ENCODE measurements at regions not wholly inside any gene's neighbourhood (a gene's known extent, or its start where the extent isn't known, plus 50 kb on each side); places are given as distances from the start of the nearest gene placed in this dataset.
A peak's percentile ranks its signal among the peaks of the same experiment; 100 is the strongest.

DNA sequence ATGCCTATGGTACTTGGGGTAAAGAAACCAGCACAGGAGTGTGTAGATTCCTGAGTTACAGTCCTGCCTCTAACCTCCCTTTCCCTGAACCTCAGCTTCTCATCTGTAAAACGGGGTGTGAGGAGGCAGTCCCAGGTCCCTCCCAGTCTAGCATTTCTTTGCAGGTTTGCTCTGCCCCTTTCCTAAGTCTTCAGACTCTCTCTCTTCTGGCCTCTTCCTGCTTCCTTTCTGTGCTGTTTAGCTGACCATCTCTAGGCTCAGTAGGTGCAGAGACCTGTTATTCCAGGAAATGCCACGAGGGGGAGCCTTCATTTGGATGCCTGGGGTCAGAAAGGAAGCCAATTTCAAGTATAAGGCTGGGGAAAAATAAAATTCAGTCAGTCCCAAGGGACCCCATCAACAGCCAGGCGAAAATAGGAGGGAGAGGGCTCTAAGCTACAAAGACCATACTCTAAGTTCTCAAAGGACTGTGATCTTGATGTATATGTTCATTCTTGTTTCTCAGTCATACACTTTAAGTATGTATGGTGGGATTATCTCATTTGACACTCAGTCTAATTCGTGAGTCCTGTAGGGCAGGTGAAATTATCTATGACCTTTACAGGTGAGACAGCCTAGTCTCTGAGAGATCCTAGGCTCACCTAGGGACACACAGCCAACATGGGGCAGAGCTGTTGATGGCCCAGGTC is 89.1 kb downstream of the NCR2 start:
- no peak overlapping the region for H3K4me3 ChIP-seq (ENCODE audit: severe bottlenecking)
- peaks cover 23% of the 10 kb centered on the region for H3K27me3 ChIP-seq (ENCODE audit: insufficient read depth, poor library complexity, severe bottlenecking)
- ATAC-seq (ENCODE audit: low read depth) (peak; percentile 59), DNase-seq (ENCODE audit: low spot score) (no peak)
- H3K9me3 ChIP-seq (ENCODE audit: severe bottlenecking): no peaks in the 10 kb centered on the region
- no peaks in the 10 kb centered on the region for H3K36me3 ChIP-seq (ENCODE audit: low read depth)
- H3K4me1 ChIP-seq (ENCODE audit: insufficient read depth, poor library complexity, severe bottlenecking): peaks cover 3% of the 10 kb centered on the region
- no peak overlapping the region for H3K27ac ChIP-seq (ENCODE audit: poor library complexity, severe bottlenecking)
- TF ChIP-seq, protein P1, sequence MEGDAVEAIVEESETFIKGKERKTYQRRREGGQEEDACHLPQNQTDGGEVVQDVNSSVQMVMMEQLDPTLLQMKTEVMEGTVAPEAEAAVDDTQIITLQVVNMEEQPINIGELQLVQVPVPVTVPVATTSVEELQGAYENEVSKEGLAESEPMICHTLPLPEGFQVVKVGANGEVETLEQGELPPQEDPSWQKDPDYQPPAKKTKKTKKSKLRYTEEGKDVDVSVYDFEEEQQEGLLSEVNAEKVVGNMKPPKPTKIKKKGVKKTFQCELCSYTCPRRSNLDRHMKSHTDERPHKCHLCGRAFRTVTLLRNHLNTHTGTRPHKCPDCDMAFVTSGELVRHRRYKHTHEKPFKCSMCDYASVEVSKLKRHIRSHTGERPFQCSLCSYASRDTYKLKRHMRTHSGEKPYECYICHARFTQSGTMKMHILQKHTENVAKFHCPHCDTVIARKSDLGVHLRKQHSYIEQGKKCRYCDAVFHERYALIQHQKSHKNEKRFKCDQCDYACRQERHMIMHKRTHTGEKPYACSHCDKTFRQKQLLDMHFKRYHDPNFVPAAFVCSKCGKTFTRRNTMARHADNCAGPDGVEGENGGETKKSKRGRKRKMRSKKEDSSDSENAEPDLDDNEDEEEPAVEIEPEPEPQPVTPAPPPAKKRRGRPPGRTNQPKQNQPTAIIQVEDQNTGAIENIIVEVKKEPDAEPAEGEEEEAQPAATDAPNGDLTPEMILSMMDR (IDR thresholded peaks at IDR 0.05; ENCODE audit: poor library complexity, severe bottlenecking): peak; percentile 84

DNA sequence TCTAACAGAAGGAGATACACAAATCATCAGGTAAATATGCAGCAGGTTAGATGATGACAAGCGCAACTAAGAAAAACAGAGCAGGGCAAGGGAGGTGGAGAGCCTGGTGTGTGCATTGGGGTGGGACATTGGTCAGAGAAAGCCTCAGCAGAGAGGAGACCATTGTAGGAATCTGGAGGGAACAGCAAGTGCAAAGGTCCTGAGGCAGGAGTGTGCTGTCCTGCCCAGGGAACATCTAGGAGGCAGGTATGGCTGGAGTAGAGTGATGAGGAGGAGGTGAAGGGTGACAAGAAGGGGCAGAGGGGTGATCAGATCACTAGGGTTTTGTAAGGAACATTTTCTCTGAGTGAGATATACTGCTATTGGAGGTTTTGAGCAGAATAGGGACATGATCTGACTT is 90.1 kb downstream of the NCR2 start:
- no peaks in the 10 kb centered on the region for H3K9me3 ChIP-seq (ENCODE audit: severe bottlenecking)
- DNase-seq (ENCODE audit: low spot score): no peak
- no peak overlapping the region for H3K27ac ChIP-seq (ENCODE audit: poor library complexity, severe bottlenecking)
- no peak overlapping the region for H3K4me3 ChIP-seq (ENCODE audit: severe bottlenecking)
- TF ChIP-seq, protein P1 (IDR thresholded peaks at IDR 0.05; ENCODE audit: poor library complexity, severe bottlenecking): no peak
- H3K27me3 ChIP-seq (ENCODE audit: insufficient read depth, poor library complexity, severe bottlenecking): peaks cover 23% of the 10 kb centered on the region
- no peak for ATAC-seq (ENCODE audit: low read depth)
- H3K36me3 ChIP-seq (ENCODE audit: low read depth): no peaks in the 10 kb centered on the region
- peaks cover 5% of the 10 kb centered on the region for H3K4me1 ChIP-seq (ENCODE audit: insufficient read depth, poor library complexity, severe bottlenecking)

DNA sequence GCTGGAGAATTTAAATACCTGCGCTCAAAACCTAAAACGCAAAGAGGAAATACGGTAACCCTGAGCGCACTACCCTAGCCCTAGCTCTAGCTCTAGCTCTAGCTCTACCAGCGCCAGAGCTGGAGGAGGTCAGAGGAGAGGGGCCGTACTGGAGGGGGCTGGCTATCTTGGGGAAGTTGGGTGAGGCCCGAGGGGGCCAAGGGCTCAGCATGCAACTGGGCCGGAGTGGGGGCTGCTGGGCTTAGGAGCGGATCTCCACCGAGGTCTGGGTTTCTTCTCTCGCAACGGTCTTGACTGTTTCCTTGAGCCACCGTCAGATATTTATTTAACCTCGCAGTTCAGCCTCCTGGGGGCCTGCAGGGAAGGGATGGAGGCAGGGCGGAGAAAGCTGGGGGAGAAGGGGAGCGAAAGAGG is 91.0 kb downstream of the NCR2 start:
- no peak for DNase-seq (ENCODE audit: low spot score)
- no peak for ATAC-seq (ENCODE audit: low read depth)
- TF ChIP-seq, protein P1 (IDR thresholded peaks at IDR 0.05; ENCODE audit: poor library complexity, severe bottlenecking): no peak
- Histone ChIP-seq H3K9me3 (ENCODE audit: severe bottlenecking) (no peaks in the 10 kb centered on the region), H3K4me1 (ENCODE audit: insufficient read depth, poor library complexity, severe bottlenecking) (peaks cover 14% of the 10 kb centered on the region), H3K36me3 (ENCODE audit: low read depth) (no peaks in the 10 kb centered on the region), H3K27ac (ENCODE audit: poor library complexity, severe bottlenecking) (no peak overlapping the region), H3K27me3 (ENCODE audit: insufficient read depth, poor library complexity, severe bottlenecking) (peaks cover 17% of the 10 kb centered on the region), H3K4me3 (ENCODE audit: severe bottlenecking) (no peak overlapping the region)

DNA sequence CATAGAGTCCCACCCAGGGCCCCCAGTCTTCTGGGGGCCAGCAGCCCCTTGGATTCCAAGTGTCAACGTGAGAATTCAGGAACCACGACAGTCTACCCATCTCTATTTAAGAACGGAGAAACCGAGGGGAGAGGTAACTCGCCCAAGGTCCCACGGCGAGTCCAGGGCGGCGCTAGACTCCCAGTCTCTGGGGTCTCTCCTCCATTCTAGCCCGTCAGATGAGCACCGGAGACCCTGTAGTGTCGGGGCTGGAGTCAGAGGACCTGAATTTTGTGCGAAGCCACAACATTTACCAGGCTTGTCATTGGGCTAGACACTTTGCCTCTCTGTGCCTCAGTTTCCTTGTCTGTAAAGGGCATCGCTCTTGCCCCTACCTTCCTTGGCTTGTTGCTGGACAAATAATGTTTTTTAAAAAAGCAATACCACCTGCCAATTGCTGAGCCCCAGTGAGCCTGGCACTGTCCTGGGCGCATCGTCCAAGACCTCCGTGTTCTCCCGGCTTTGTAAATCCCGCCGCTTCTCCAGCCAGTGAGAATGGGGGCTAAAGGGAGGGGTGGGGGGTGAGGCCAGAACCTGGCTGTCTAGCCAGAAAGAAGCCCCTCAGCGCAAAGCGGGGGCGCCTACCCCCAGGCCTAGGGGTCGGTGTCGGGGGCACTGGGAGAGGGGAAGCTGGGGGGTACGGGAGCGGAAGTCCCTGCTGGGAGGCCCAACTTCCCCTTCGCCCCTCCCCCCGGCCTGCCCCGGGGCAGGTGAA is 91.7 kb downstream of the NCR2 start:
- Histone ChIP-seq H3K27ac (ENCODE audit: poor library complexity, severe bottlenecking) (no peak overlapping the region), H3K4me3 (ENCODE audit: severe bottlenecking) (peak overlapping the region; percentile 35), H3K9me3 (ENCODE audit: severe bottlenecking) (no peaks in the 10 kb centered on the region), H3K36me3 (ENCODE audit: low read depth) (no peaks in the 10 kb centered on the region), H3K27me3 (ENCODE audit: insufficient read depth, poor library complexity, severe bottlenecking) (peaks cover 17% of the 10 kb centered on the region), H3K4me1 (ENCODE audit: insufficient read depth, poor library complexity, severe bottlenecking) (peaks cover 15% of the 10 kb centered on the region)
- ATAC-seq (ENCODE audit: low read depth): no peak
- TF ChIP-seq, protein P1 (IDR thresholded peaks at IDR 0.05; ENCODE audit: poor library complexity, severe bottlenecking): no peak
- no peak for DNase-seq (ENCODE audit: low spot score)

All from RWPE2 (cell line).